HEK293 (cell line): ENCODE measurements at regions not wholly inside any gene's neighbourhood (a gene's known extent, or its start where the extent isn't known, plus 50 kb on each side); places are given as distances from the start of the nearest gene placed in this dataset.

Experiments
- CTCF ChIA-PET: fragments of 350-600 bp; formaldehyde crosslinking; extraction: SDS; loops from one replicate; lab custom pipeline; 2021; ENCODE audit warnings: antibody characterized with exemption; lab: Yijun Ruan, JAX
- POLR2A ChIA-PET: fragments of 300-600 bp; formaldehyde crosslinking; extraction: SDS; loops from one replicate; lab custom pipeline; 2020; ENCODE audit warnings: antibody characterized with exemption, inconsistent platforms; lab: Yijun Ruan, JAX
- H3K27ac ChIP-seq: fragments of 200-500 bp; sonication (Bioruptor generic); 2 replicates; pipeline ENCODE4 v1.5.1; 2014; ENCODE audit warnings: low read depth, low read length, control low read depth, inconsistent platforms; ENCODE audit errors: extremely low read depth
- H3K36me3 ChIP-seq, 2 experiments: fragments of 200-500 bp in 1 of 2; sonication (Bioruptor generic) in 1 of 2; 1 replicate in 1 of 2; 2 replicates in 1 of 2; pipeline ENCODE4 v1.5.1; 2014 to 2017; ENCODE audit warnings: inconsistent platforms in 2 of 2, low read length in 2 of 2; ENCODE audit not compliant: control insufficient read depth in 2 of 2, insufficient read depth in 1 of 2
- H3K4me1 ChIP-seq: fragments of 200-500 bp; sonication (Bioruptor generic); 2 replicates; pipeline ENCODE4 v1.5.1; 2014; ENCODE audit warnings: mild to moderate bottlenecking, low read length, inconsistent platforms; ENCODE audit not compliant: control insufficient read depth, insufficient read depth
- H3K4me3 ChIP-seq: 2 replicates; pipeline ENCODE4 v1.5.1; 2011; ENCODE audit warnings: low read depth, mild to moderate bottlenecking, control low read depth, low read length, moderate library complexity
- H3K9me3 ChIP-seq: fragments of 200-500 bp; sonication (Bioruptor generic); 2 replicates; pipeline ENCODE4 v1.5.1; 2014; ENCODE audit warnings: low read depth, low read length, inconsistent platforms; ENCODE audit not compliant: control insufficient read depth, insufficient read depth
- EGR2 ChIP-seq: fragments of 450-650 bp; formaldehyde crosslinking; IDR thresholded peaks from 2 replicates; pipeline ENCODE4 v1.5.1; 2016; ENCODE audit warnings: low read depth, missing biosample characterization, missing genetic modification characterization
- HOXC10 ChIP-seq: sonication (generic); formaldehyde crosslinking; IDR thresholded peaks from 2 replicates; pipeline ENCODE4 v1.8.1; 2023; ENCODE audit warnings: mild to moderate bottlenecking, missing genetic modification reagents
- KLF8 ChIP-seq: fragments of 450-650 bp; formaldehyde crosslinking; IDR thresholded peaks from 2 replicates; pipeline ENCODE4 v1.5.1; 2016; ENCODE audit warnings: missing biosample characterization, missing genetic modification characterization
- MZF1 ChIP-seq: fragments of 450-650 bp; formaldehyde crosslinking; IDR thresholded peaks from 2 replicates; pipeline ENCODE4 v1.5.1; 2017; ENCODE audit warnings: missing biosample characterization, missing genetic modification characterization, borderline replicate concordance
- PBX3 ChIP-seq: sonication (generic); formaldehyde crosslinking; IDR thresholded peaks from 2 replicates; pipeline ENCODE4 v1.8.1; 2022; ENCODE audit warnings: mild to moderate bottlenecking, moderate library complexity, missing genetic modification reagents
- PRDM6 ChIP-seq: fragments of 450-650 bp; formaldehyde crosslinking; IDR thresholded peaks from 2 replicates; pipeline ENCODE4 v1.5.1; 2017; ENCODE audit warnings: missing biosample characterization, missing genetic modification characterization
- ZBTB49 ChIP-seq: fragments of 450-650 bp; formaldehyde crosslinking; IDR thresholded peaks from 2 replicates; pipeline ENCODE4 v1.5.1; 2016; ENCODE audit warnings: missing biosample characterization, missing genetic modification characterization, low read depth
- ZNF169 ChIP-seq: fragments of 450-650 bp; formaldehyde crosslinking; IDR thresholded peaks from 2 replicates; pipeline ENCODE4 v1.5.1; 2016; ENCODE audit warnings: missing biosample characterization, missing genetic modification characterization
- ZNF248 ChIP-seq: fragments of 450-650 bp; formaldehyde crosslinking; IDR thresholded peaks from 2 replicates; pipeline ENCODE4 v1.5.1; 2017; ENCODE audit warnings: missing biosample characterization, missing genetic modification characterization
- ZNF26 ChIP-seq: fragments of 450-650 bp; formaldehyde crosslinking; IDR thresholded peaks from 2 replicates; pipeline ENCODE4 v1.5.1; 2016; ENCODE audit warnings: missing biosample characterization, missing genetic modification characterization
- ZNF362 ChIP-seq: fragments of 450-650 bp; formaldehyde crosslinking; IDR thresholded peaks from 2 replicates; pipeline ENCODE4 v1.5.1; 2016; ENCODE audit warnings: missing biosample characterization, missing genetic modification characterization
- ZNF514 ChIP-seq: fragments of 450-650 bp; formaldehyde crosslinking; IDR thresholded peaks from 2 replicates; pipeline ENCODE4 v1.5.1; 2016; ENCODE audit warnings: missing biosample characterization, missing genetic modification characterization
- ZNF571 ChIP-seq: fragments of 450-650 bp; formaldehyde crosslinking; IDR thresholded peaks from 2 replicates; pipeline ENCODE4 v1.5.0; 2017; ENCODE audit warnings: missing biosample characterization, missing genetic modification characterization
- ZNF624 ChIP-seq: fragments of 450-650 bp; formaldehyde crosslinking; IDR thresholded peaks from 2 replicates; pipeline ENCODE4 v1.5.1; 2017; ENCODE audit warnings: missing biosample characterization, missing genetic modification characterization
- ZNF654 ChIP-seq: fragments of 450-650 bp; formaldehyde crosslinking; IDR thresholded peaks from 2 replicates; pipeline ENCODE4 v1.5.1; 2016; ENCODE audit warnings: low read depth, missing biosample characterization, missing genetic modification characterization
- ZNF664 ChIP-seq: fragments of 450-650 bp; formaldehyde crosslinking; IDR thresholded peaks from 2 replicates; pipeline ENCODE4 v1.5.1; 2016; ENCODE audit warnings: missing biosample characterization, missing genetic modification characterization
- ZNF777 ChIP-seq: fragments of 450-650 bp; formaldehyde crosslinking; IDR thresholded peaks from 2 replicates; pipeline ENCODE4 v1.5.1; 2017; ENCODE audit warnings: missing biosample characterization, missing genetic modification characterization, borderline replicate concordance
- ZNF791 ChIP-seq: fragments of 450-650 bp; formaldehyde crosslinking; IDR thresholded peaks from 2 replicates; pipeline ENCODE4 v1.5.1; 2016; ENCODE audit warnings: missing biosample characterization, missing genetic modification characterization
- ZSCAN4 ChIP-seq: fragments of 450-650 bp; formaldehyde crosslinking; IDR thresholded peaks from 2 replicates; pipeline ENCODE4 v1.5.1; 2017; ENCODE audit warnings: missing biosample characterization, missing genetic modification characterization

GRCh38 chr3:67853520-67853919 is 199.1 kb upstream of the SUCLG2 start:
- Histone ChIP-seq H3K4me1 (no peaks in the 10 kb centered on the region), H3K27ac (no peak overlapping the region), H3K36me3 (no peaks in the 10 kb centered on the region), H3K4me3 (no peak overlapping the region), H3K9me3 (no peaks in the 10 kb centered on the region)
- ChIA-PET CTCF (interaction anchor here (0.6 kb wide), 1 partner anchor 9 kb away, joined by 4 read pairs; no protein-coding TSS in a partner anchor), POLR2A (no interaction called here)
- no peak for TF ChIP-seq ZNF26
- no peak for TF ChIP-seq ZNF169
- no peak for TF ChIP-seq ZBTB49 (tag by site-specific recombination)
- TF ChIP-seq ZNF362 (tag by site-specific recombination), result no peak
- no peak for TF ChIP-seq ZNF654 (tag by site-specific recombination)
- no peak for TF ChIP-seq ZNF571 (tag by site-specific recombination)
- TF ChIP-seq MZF1 (tag by site-specific recombination), result no peak
- TF ChIP-seq KLF8, result no peak

GRCh38 chr3:67848299-67848698 is 193.9 kb upstream of the SUCLG2 start:
- POLR2A ChIA-PET, result no interaction called here
- TF ChIP-seq ZNF791 (tag by site-specific recombination), result no peak
- no peak for TF ChIP-seq ZNF777 (tag by site-specific recombination)
- TF ChIP-seq HOXC10 (CRISPR knock-in tag), result no peak
- TF ChIP-seq ZNF664 (tag by site-specific recombination), result no peak
- TF ChIP-seq ZSCAN4 (tag by site-specific recombination), result no peak
- no peak for TF ChIP-seq ZNF624 (tag by site-specific recombination)
- TF ChIP-seq ZNF248 (tag by site-specific recombination), result no peak
- TF ChIP-seq PRDM6 (tag by site-specific recombination), result no peak
- no peak for TF ChIP-seq ZNF514 (tag by site-specific recombination)
- no peak for TF ChIP-seq PBX3 (CRISPR knock-in tag)
- no peak for TF ChIP-seq EGR2 (tag by site-specific recombination)
- TF ChIP-seq, all 188 proteins: peak for 0
- Histone ChIP-seq H3K36me3 (no peaks in the 10 kb centered on the region), H3K27ac (no peak overlapping the region), H3K4me1 (no peaks in the 10 kb centered on the region), H3K9me3 (no peaks in the 10 kb centered on the region), H3K4me3 (no peak overlapping the region)
- CTCF ChIA-PET, result no interaction called here
